PFSK-1 (cell line): ENCODE measurements at regions not wholly inside any gene's neighbourhood (a gene's known extent, or its start where the extent isn't known, plus 50 kb on each side); places are given as distances from the start of the nearest gene placed in this dataset.

Experiments used
- POLR2AphosphoS5 ChIP-seq: IDR thresholded peaks from 2 replicates; pipeline ENCODE4 v1.6.1; 2012; ENCODE audit warnings: low read depth, mild to moderate bottlenecking, control low read depth, low read length, moderate library complexity
- SIN3A ChIP-seq: IDR thresholded peaks from 2 replicates; pipeline ENCODE4 v1.6.1; 2012; ENCODE audit warnings: mild to moderate bottlenecking, low read length, moderate library complexity, borderline replicate concordance; ENCODE audit not compliant: insufficient read depth

- TF ChIP-seq POLR2AphosphoS5 = no peak
- TF ChIP-seq SIN3A = no peak
Observed at GRCh38 chr2:226125176-226125883, 674.3 kb downstream of the IRS1 start.
